Left lobe of liver (tissue), 2 donors: ENCODE measurements at regions not wholly inside any gene's neighbourhood (a gene's known extent, or its start where the extent isn't known, plus 50 kb on each side); places are given as distances from the start of the nearest gene placed in this dataset.
"Not testable (repeated sequence)": the region's sequence is repeated elsewhere in the genome, so short reads cannot be mapped to it uniquely, and the experiment has no call there.

Experiments used
- ATAC-seq: fragments of 200-7000 bp; cut with Tn5 transposase; one replicate; pipeline ENCODE4 v1.9.1; 2020; ENCODE audit warnings: mild to moderate bottlenecking, moderate library complexity
- DNase-seq: peaks from one replicate; pipeline ENCODE4 v3.0.0-alpha.2; 2020; ENCODE audit warnings: low spot score
- donor health status: DM: no; HTN: no; CAD: no; lungs with moderate emphysema.
- donor health status: DM: no; HTN: yes; CAD: no.

DNA sequence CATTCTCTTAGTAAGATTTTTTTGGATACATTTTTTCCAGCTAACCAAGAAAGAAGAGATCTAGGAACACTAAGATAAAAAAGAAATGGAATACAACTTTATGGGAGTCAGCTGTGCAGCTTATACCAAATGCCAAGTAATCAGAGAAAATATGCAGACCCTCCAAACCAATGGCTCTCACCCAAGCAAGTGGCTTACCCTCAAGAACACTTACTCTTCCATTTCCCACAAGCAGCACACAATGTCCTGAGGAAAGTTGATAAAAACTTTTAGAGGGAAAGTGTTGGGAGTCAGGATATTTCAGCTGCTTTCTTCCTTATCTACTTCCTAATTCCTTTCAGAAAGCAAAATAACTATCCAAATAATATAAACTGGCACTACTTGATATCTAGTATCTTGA, 631.8 kb downstream of the RWDD3 start:
- ATAC-seq = no peak

DNA sequence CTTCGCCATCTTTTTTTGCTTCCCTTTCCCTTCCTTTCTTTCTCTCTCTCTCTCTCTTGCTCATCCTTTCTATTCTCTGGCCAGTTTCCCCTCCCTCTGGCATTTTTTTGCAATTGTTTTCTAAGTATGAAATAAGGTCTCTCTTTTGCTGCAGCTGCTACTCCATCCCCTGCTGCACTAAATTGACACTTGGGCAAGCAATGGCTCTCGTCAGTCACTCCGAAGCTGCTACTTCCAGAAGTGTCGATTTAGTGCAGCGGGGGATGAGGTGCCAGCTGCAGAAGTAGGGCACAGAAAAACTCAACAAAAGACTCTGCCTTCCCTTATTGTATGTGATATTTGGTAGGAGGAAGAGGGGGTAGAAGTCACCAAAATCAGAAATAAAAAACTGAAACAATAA, 642.3 kb downstream of the RWDD3 start:
- no peak for ATAC-seq

More for the DNA sequence above, 631.8 kb downstream of the RWDD3 start:
- no peak for DNase-seq

DNA sequence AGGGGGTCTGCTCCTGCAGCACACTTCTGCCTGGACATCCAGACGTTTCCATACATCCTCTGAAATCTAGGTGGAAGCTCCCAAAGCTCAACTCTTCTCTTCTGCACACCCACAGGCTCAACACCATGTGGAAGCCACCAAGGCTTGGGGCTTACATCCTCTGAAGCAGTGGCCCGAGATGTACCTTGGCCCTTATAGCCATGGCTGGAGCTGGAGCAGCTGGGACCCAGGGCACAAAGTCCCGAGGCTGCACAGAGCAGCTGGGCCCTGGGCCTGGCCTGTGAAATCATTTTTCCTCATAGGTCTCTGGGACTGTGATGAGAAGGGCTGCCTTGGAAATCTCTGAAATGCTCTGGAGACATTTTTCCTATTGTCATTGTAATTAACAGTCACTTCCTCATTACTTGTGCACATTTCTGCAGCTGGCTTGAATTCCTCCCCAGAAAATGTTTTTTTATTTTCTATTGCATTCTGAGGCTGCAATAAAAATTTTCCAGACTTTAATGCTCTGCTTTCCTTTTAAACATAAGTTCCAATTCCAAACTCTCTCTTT, 645.6 kb downstream of the RWDD3 start:
- DNase-seq (no peak), ATAC-seq (no peak)

More for the DNA sequence above, 642.3 kb downstream of the RWDD3 start:
- no peak for DNase-seq

DNA sequence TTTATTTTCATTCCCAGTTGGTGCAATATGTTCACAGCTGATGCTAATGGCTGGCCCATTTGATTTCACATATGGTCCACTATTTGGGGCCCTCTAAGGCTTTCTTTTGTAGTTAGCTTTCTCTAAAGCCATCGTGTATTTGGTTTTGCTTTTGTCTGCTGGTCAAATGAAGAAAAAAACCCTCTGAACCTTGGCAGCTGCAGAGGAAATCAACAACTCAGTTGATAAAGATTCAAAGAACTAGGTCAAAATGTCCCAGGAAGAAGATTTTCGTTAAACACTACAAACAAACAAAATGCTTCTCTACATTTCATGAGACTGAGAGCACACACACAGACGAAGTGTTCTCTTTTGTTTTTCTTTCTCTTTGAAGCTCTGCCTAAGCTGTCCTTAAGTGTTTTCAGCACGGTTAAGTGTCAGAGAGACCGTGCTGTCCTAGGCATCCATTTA, 655.0 kb downstream of the RWDD3 start:
- ATAC-seq = peak; percentile 77
- DNase-seq = no peak

DNA sequence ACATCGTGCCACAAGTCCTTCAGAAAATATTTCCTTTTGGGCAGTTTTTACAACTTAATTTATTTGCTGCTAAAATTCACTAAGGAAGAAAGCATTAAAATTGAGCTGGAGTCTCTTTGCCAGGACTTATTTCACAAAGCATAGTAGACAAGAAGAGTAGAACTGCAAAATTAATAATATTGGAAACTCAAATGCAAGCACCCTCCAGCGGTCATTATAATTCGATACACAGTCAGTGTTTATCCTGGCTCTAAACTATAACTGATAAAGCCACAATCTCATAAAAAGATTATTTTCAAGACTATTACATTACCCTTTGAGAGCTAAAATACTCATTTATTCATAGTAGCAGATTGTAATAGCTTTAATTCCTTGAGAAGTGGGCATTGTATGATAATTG, 655.4 kb downstream of the RWDD3 start:
- ATAC-seq (peak; percentile 46), DNase-seq (no peak)

DNA sequence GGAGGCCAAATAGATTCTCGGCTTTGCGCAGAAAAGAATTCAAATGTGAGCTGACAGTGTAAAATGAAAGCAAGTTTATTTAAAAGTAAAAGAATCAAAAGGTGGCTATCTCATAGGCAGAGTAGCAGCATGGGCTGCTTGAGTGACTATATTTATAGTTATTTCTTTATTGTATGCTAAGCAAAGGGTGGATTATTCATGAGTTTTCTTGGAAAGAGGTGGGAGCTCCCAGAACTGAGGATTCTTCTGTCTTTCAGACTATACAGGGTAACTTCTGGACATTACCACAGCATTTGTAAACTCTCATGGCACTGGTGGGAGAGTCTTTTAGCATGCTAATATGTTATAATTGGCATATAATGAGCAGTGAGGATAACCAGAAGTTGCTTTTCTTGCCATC, 659.9 kb downstream of the RWDD3 start:
- no peak for DNase-seq
- ATAC-seq = no peak

DNA sequence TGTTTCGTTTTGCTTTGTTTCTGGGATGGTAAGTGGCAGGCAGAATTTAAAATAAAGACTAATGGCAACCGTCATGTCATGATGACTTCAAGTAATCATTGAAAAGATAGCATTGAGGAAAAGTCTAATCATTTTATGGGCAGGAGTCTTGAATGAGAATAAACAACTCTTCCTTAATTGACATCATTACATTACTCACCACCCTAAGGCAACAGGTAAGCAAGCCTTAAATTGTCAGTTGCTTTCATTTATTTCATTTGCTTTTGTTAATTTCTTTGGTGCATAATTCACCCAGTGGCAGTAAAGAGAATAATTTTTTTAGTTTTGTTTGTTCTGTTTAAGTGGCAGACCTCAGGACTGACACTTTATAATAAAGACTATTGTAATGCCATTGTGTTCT, 669.0 kb downstream of the RWDD3 start:
- DNase-seq = no peak
- no peak for ATAC-seq

DNA sequence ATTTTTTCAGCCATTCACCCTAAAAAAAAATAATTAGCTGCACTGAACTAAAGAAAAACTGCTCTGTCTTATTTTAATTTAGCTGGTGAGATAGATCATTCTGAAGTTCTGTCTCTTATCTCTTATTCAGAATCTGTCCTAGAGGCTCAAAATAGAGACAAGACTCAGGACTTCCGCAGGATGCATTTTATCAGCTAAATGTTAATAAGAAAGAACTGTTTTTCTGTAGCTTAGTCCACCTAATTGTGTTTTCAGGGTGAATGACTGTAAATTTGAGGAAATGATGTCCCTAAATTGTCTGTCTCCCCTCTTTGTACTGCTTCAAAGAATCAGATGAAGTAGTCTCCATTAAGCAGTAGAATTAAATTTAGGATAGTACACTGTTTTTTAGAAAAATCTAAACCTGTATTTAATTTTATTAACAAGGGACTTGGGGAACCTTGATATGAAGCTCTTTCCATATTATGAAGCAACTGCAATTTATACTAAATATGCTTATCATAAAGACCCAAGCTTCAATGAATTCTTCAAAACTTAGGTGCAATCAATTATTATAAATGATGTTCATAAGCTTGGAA, 671.9 kb downstream of the RWDD3 start:
- ATAC-seq = no peak
- no peak for DNase-seq

DNA sequence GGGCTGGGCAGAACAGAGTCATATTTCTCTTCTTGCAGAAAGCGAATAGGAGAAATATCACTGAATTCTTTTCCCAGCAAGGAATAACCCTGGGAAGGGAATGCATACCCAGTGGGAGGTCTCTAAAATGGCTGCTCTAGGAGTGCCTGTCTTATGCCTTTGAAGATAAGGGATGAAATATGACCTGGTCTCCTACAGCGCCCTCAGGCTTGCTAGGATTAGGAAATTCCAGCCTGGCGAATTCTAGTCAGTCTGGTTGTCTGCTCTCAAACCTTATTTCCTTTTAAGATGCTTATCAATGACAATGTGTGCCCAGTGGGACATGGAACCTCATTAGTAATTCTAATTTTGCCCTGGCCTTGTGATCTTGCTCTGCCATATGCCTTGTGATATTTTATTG, 677.7 kb downstream of the RWDD3 start:
- DNase-seq, ATAC-seq: not testable (repeated sequence)

DNA sequence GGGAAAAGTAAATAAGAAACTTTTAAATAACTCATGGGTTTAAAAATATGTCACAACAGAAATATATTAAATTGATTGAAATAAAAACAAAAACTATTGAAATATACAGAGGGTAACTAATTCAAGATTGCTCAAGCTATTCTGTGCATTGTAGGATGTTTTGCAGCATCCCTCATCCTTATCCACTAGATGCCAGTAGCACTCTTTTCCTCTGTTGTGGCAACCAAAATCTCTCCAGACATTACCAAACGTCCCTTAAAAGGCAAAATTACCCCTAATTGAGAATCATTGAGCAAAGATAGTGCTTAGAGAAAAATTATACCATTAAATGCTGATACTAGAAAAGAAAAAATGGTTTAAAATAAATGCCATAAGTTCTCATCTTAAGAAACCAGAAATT, 682.6 kb downstream of the RWDD3 start:
- ATAC-seq (peak; percentile 88), DNase-seq (no peak)

DNA sequence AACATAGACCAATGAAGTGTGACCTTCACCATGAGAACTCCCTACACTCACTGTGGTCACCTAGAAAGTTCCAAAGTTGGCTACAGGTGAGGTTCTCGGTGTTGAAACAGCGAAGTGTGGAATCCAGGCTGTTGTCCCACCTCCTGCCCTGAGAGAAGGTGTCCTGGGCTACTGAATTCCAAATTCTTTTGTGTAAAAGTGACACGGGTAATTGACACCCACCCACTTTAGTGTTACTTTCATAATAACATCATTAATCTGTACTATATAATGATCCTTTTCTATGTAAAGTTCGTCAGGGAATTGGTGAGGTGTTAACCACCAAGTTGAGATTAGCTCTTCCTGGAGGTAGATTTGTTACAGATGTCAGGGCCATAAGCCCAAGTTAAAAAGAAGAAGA, 690.7 kb downstream of the RWDD3 start:
- no peak for DNase-seq
- no peak for ATAC-seq

DNA sequence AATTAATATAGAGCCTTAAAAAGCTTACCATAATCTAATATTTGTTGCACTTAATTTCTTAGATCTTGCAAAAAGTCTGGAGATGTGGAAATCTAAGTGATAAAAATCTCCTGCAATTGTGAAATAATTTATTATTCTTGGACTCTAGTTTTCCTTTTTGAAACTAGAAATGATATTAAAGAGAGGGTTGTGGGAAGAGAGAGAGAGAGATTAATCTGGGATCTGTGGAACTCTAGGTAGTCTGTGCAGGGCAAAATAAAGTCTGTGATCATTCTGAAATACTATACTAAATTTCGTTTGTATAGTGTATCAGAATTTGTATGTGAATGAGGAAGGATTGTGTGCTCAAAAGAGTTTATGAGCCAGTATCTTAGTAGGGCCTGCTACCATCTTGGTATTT, 692.3 kb downstream of the RWDD3 start:
- ATAC-seq (no peak), DNase-seq (no peak)

DNA sequence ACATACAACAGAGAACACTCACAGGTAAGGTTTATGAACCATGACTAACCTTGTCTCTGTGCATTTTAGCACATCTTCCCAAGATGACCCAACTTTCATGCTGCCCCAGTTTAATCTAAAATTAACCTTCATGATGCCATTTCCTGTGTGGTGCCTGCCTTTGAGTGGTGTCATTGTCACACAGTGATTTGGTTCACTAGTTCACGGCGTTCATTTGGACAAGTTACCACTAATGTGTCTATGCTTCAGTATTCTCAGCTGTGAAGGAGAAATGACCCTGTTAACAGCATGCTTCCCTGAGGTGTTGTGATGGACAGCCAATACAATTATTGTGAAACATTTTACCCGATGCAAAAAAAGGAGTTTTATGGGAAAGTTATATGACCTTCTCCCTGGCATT, 693.1 kb downstream of the RWDD3 start:
- DNase-seq (no peak), ATAC-seq (no peak)

DNA sequence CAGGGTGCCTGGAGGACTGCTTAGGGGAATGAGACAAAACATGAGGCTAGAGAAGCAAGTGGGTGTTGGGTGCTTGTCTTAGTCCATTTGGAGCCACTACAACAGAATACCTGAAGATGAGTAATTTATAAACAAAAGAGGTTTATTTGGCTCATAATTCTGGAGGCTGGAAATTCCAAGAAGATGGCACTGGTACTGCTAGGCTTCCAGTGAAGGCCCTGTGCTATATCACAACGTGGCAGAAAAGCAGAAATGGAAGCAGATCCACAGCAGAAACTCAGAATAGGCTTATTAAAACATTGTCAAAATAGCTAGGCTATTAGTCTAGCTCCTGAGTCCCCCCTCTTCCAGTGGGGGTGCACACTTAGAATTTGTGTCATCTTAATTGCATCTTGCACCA, 701.7 kb downstream of the RWDD3 start:
- ATAC-seq (no peak), DNase-seq (no peak)

DNA sequence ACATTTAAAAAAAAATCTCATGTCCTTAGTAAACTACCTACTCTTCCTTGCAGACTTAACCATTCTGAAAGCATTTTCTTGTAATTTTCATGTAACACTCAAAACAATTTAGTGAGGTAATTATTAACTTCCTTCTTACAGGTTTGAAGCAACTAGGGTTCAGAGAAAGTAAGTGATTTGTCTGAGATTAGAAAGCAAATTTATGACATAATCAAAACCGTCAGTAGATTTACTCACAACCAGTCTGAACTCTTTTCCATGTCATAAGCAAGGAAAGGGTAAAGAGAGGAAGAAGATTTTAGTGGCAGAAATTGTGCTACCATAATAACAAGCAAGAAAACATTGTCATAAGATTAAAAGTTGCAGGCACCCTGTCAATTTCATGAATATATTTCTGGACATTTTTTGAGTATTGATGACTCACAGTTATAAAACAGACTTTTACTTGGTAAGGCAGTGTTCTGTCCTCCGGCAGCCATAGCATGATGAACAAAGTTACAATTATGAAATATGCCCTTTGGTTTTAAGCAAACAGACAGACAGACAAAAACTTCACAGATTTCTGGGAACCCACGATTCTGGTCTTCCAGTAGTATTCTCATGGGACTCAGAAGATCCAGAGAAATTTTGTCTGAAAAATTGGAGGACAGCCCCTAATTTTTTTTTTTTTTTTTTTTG, 707.2 kb downstream of the RWDD3 start:
- peak; percentile 91 for ATAC-seq
- DNase-seq = no peak

DNA sequence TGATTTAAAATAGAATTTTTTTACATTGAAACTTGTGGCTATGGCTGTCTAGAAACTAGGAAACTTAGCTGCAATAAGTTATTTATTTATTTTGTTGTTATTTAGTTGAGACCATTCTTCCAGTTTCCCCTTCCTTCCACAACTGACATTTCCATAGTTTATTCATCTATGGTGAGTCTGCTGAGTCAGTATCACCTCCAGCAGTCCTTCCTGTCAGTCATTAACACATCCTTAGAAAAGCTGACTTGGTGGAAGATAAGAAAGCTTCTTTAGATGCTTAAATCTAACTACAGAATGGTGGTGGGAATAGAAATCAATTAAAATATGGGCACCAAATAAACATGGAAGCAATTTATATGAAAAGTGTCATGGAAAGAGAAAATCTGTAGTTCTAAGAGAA, 714.0 kb downstream of the RWDD3 start:
- DNase-seq (no peak), ATAC-seq (no peak)

DNA sequence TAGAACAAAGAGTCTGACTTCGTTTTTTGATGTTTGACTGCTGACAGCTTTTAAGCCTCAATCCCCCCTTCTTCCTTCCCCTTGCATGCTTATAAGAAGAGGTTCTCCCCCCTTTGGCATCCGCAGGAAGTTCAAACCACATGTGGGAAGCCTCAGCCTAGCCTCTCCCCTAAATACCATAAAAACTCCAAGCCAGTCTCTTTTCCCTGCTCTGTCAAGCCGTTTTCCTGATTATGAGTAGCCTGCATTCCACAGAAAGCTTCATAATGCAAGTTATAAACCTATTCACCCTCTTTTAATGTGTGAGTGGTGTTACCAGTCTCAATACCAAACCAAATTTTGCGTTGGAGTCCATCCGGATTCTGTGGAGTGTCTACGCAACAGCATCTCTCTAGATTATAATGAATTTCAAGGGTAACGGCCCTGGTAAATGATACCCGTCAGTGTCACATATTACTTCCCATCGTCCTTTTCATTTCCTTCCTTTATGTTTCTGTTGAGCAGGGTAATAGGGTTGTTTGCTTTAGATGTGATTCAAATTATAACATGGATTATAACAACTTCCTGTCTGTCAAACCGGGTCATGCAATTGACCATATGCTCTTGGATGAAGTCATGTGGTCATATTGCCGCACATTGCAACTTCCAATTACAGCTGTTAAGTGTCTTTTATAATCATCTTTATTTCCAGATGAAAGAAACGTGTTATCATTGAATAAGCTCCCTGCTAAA, 717.5 kb downstream of the RWDD3 start:
- ATAC-seq = no peak

DNA sequence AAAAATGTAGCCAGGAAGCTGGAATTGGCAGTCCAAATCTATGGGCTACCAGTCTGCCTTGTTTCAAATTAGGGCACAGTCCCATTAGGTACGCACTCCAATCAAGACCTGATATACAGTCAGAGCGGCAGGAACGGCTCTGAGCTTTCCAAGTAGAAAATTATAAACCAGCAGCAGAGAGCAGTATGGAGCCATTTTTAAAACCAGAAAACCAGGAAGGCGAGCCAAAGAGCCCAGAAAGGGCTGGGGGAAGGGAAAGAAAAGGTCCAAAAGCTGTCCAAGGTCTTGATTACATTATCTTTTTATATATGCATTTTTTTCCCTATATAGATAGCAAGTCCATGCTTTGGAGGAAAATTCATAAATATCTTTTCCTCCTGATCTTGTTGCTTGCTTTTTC, 719.0 kb downstream of the RWDD3 start:
- peak; percentile 53 for DNase-seq
- ATAC-seq = peak; percentile 96

More for the DNA sequence above, 717.5 kb downstream of the RWDD3 start:
- DNase-seq = no peak

DNA sequence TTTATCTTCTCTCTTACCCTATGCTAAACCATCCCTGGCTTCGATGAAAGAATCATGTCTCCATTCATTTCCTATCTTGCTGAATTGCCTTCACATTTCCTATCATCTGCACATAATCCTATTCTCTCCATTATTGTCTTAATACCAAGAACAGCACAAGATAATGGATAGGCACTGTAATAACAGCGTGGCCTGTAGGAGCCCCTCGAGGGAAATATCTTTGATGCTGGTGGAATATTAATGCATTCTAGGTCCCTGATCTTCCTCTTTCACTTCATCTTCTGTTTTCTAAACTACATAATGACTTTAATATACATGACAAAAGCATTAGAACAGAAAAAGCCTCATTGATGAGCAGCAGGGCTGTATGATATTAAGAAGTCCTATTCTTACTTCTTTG, 720.6 kb downstream of the RWDD3 start:
- no peak for DNase-seq
- ATAC-seq = no peak

DNA sequence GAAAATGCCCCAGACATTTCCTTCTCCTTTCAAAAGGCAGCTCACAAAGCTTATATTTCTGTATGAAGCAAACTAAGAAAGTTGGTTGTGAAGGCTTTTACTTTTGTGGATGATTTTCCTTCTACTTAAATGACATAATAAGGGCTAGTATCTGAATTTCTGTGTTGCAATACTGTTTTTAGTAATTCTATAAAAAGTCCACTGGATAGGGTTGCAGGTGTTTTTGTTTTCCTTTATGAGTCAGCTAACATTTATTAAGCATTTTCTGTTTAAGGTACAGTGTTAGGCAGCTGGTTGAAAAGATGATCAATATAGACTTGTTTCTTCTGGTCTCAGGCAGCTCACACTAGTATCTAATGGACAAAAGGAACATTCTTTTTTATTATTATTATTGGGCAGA, 722.2 kb downstream of the RWDD3 start:
- ATAC-seq = no peak
- no peak for DNase-seq

DNA sequence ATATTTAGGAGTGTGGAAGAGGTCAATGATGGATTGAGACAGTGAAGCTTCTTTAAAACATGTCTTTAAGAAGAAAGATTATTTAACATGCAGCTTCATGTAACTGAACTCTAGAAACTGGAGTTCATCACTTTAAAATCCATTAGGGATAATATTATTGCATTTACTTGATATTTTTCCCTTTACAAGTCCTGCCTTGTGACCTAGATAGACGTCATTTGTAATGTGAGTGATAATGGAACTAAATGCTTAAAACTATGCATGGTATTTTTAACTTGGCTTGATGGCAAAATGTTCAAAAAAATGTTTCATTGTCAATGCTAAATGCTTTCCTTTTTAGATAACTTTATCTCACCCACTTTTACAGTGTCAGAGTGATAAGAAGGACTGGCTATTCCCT, 723.7 kb downstream of the RWDD3 start:
- no peak for ATAC-seq
- no peak for DNase-seq

DNA sequence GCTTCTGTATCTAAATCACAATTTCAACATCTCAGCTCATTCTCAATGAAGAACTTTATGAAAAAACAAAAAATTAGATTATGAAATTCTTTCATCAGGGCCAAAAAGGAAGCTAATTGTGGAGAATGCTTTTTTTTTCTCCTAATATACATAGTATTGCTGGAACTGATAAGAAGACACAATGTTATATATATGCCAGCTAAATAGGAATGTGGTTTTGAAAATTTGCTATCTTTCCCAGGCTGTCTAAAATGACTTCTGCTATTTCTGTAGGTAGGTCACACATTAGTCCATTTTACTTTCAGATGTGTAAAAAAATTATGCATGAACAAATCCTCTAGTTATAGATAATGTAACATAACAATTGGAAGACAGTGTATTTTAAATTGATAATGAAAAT, 732.9 kb downstream of the RWDD3 start:
- ATAC-seq (no peak), DNase-seq (no peak)
